WTC11 (cell line): ENCODE measurements at regions not wholly inside any gene's neighbourhood (a gene's known extent, or its start where the extent isn't known, plus 50 kb on each side); places are given as distances from the start of the nearest gene placed in this dataset.

ENCODE experiments used
- ATAC-seq: fragments of 200-7000 bp; cut with Tn5 transposase; 2 replicates; pipeline ENCODE4 v1.10.0; 2021; ENCODE audit warnings: mild to moderate bottlenecking, moderate library complexity
- CTCF ChIA-PET: fragments of 300-600 bp; sonication (Branson Sonifier 250); formaldehyde crosslinking; loops from one replicate; lab custom pipeline; 2021; ENCODE audit warnings: antibody characterized with exemption; lab: Charles Lee
- POLR2A ChIA-PET: fragments of 350-600 bp; sonication (Branson Sonifier 250); formaldehyde crosslinking; loops from one replicate; lab custom pipeline; 2021; ENCODE audit warnings: antibody characterized with exemption; lab: Charles Lee
- DNase-seq: peaks from one replicate; pipeline ENCODE4 v3.0.0; 2021; ENCODE audit warnings: low spot score
- H3K27ac Mint-ChIP-seq: 2 replicates; pipeline ENCODE4 v1.8.0; 2021; ENCODE audit warnings: mixed read lengths
- H3K27me3 Mint-ChIP-seq: 2 replicates; pipeline ENCODE4 v1.8.0; 2021; ENCODE audit warnings: low read depth, mild to moderate bottlenecking, moderate library complexity, mixed read lengths
- H3K36me3 Mint-ChIP-seq: 2 replicates; pipeline ENCODE4 v1.8.0; 2021; ENCODE audit warnings: mixed read lengths
- H3K4me1 Mint-ChIP-seq: 2 replicates; pipeline ENCODE4 v1.8.0; 2022; ENCODE audit warnings: mixed read lengths
- H3K4me3 Mint-ChIP-seq: 2 replicates; pipeline ENCODE4 v1.8.0; 2021; ENCODE audit warnings: mild to moderate bottlenecking, moderate library complexity, mixed read lengths
- H3K9me3 Mint-ChIP-seq: 2 replicates; pipeline ENCODE4 v1.8.0; 2021; ENCODE audit warnings: mixed read lengths
- FOXJ3 ChIP-seq: sonication (generic); formaldehyde crosslinking; IDR thresholded peaks from 2 replicates; pipeline ENCODE4 v1.9.0; 2021; ENCODE audit warnings: missing genetic modification reagents, mild to moderate bottlenecking, borderline replicate concordance
- FOXK1 ChIP-seq: sonication (generic); formaldehyde crosslinking; IDR thresholded peaks from 2 replicates; pipeline ENCODE4 v1.8.0; 2022; ENCODE audit warnings: mild to moderate bottlenecking, moderate library complexity, missing genetic modification reagents
- GTF2I ChIP-seq: fragments of 250-450 bp; sonication (Bioruptor Pico); conservative IDR thresholded peaks from 2 replicates; pipeline ENCODE4 v1.4.0; 2021; ENCODE audit warnings: mild to moderate bottlenecking
- IRF2 ChIP-seq: sonication (generic); formaldehyde crosslinking; IDR thresholded peaks from 2 replicates; pipeline ENCODE4 v1.8.0; 2022; ENCODE audit warnings: low read depth, missing genetic modification reagents, borderline replicate concordance
- JUN ChIP-seq: sonication (generic); formaldehyde crosslinking; IDR thresholded peaks from 2 replicates; pipeline ENCODE4 v1.8.0; 2023; ENCODE audit warnings: mild to moderate bottlenecking, missing genetic modification reagents
- KAT7 ChIP-seq: sonication (generic); formaldehyde crosslinking; IDR thresholded peaks from 2 replicates; pipeline ENCODE4 v1.8.1; 2023; ENCODE audit warnings: missing genetic modification reagents, mild to moderate bottlenecking, borderline replicate concordance
- NR1H2 ChIP-seq: sonication (generic); formaldehyde crosslinking; IDR thresholded peaks from 2 replicates; pipeline ENCODE4 v1.9.0; 2021; ENCODE audit warnings: mild to moderate bottlenecking, moderate library complexity, missing genetic modification reagents
- NR3C1 ChIP-seq: sonication (generic); formaldehyde crosslinking; conservative IDR thresholded peaks from 2 replicates; pipeline ENCODE4 v1.8.1; 2023; ENCODE audit warnings: low read depth, mild to moderate bottlenecking, missing genetic modification reagents
- RELA ChIP-seq: sonication (generic); formaldehyde crosslinking; IDR thresholded peaks from 2 replicates; pipeline ENCODE4 v1.8.1; 2022; ENCODE audit warnings: missing genetic modification reagents, mild to moderate bottlenecking, borderline replicate concordance
- STAT6 ChIP-seq: sonication (generic); formaldehyde crosslinking; conservative IDR thresholded peaks from 2 replicates; pipeline ENCODE4 v1.8.1; 2023; ENCODE audit warnings: mild to moderate bottlenecking, low read depth, missing genetic modification reagents, moderate library complexity
- ZBTB43 ChIP-seq: sonication (generic); formaldehyde crosslinking; IDR thresholded peaks from 2 replicates; pipeline ENCODE4 v1.8.1; 2023; ENCODE audit warnings: mild to moderate bottlenecking, missing genetic modification reagents
- ZNF121 ChIP-seq: sonication (generic); formaldehyde crosslinking; IDR thresholded peaks from 2 replicates; pipeline ENCODE4 v1.8.0; 2023; ENCODE audit warnings: missing genetic modification reagents
- ZNF232 ChIP-seq: sonication (generic); formaldehyde crosslinking; IDR thresholded peaks from 2 replicates; pipeline ENCODE4 v1.8.0; 2022; ENCODE audit warnings: mild to moderate bottlenecking, missing genetic modification reagents
- ZNF317 ChIP-seq: sonication (generic); formaldehyde crosslinking; IDR thresholded peaks from 2 replicates; pipeline ENCODE4 v1.8.1; 2023; ENCODE audit warnings: low read depth, mild to moderate bottlenecking, moderate library complexity, missing genetic modification reagents, borderline replicate concordance
- TF ChIP-seq, protein P1 (sequence below): fragments of 250-450 bp; sonication (Bioruptor Pico); IDR thresholded peaks from 2 replicates; pipeline ENCODE4 v1.9.0; 2021; ENCODE audit warnings: mild to moderate bottlenecking
- TF ChIP-seq, protein P2 (sequence below): fragments of 250-450 bp; sonication (Bioruptor Pico); IDR thresholded peaks from 2 replicates; pipeline ENCODE4 v2.1.2; 2022; ENCODE audit warnings: mild to moderate bottlenecking, moderate library complexity
- TF ChIP-seq, protein P3 (sequence below): sonication (generic); formaldehyde crosslinking; IDR thresholded peaks from 2 replicates; pipeline ENCODE4 v1.8.0; 2022; ENCODE audit warnings: missing genetic modification reagents
- TF ChIP-seq, protein P4 (sequence below): sonication (generic); formaldehyde crosslinking; IDR thresholded peaks from 2 replicates; pipeline ENCODE4 v1.8.1; 2023; ENCODE audit warnings: mild to moderate bottlenecking, missing genetic modification reagents

- TF ChIP-seq STAT6 (CRISPR knock-in tag) (no peak), NR1H2 (no peak), ZNF317 (CRISPR knock-in tag) (no peak), ZNF121 (no peak)
- TF ChIP-seq, protein P1, sequence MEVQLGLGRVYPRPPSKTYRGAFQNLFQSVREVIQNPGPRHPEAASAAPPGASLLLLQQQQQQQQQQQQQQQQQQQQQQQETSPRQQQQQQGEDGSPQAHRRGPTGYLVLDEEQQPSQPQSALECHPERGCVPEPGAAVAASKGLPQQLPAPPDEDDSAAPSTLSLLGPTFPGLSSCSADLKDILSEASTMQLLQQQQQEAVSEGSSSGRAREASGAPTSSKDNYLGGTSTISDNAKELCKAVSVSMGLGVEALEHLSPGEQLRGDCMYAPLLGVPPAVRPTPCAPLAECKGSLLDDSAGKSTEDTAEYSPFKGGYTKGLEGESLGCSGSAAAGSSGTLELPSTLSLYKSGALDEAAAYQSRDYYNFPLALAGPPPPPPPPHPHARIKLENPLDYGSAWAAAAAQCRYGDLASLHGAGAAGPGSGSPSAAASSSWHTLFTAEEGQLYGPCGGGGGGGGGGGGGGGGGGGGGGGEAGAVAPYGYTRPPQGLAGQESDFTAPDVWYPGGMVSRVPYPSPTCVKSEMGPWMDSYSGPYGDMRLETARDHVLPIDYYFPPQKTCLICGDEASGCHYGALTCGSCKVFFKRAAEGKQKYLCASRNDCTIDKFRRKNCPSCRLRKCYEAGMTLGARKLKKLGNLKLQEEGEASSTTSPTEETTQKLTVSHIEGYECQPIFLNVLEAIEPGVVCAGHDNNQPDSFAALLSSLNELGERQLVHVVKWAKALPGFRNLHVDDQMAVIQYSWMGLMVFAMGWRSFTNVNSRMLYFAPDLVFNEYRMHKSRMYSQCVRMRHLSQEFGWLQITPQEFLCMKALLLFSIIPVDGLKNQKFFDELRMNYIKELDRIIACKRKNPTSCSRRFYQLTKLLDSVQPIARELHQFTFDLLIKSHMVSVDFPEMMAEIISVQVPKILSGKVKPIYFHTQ (CRISPR knock-in tag): no peak
- TF ChIP-seq, protein P2, sequence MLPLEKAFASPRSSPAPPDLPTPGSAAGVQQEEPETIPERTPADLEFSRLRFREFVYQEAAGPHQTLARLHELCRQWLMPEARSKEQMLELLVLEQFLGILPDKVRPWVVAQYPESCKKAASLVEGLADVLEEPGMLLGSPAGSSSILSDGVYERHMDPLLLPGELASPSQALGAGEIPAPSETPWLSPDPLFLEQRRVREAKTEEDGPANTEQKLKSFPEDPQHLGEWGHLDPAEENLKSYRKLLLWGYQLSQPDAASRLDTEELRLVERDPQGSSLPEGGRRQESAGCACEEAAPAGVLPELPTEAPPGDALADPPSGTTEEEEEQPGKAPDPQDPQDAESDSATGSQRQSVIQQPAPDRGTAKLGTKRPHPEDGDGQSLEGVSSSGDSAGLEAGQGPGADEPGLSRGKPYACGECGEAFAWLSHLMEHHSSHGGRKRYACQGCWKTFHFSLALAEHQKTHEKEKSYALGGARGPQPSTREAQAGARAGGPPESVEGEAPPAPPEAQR (CRISPR knock-in tag): no peak
Observed at GRCh38 chr14:61146899-61147298, 134.2 kb downstream of the TMEM30B start (continued).

DNA sequence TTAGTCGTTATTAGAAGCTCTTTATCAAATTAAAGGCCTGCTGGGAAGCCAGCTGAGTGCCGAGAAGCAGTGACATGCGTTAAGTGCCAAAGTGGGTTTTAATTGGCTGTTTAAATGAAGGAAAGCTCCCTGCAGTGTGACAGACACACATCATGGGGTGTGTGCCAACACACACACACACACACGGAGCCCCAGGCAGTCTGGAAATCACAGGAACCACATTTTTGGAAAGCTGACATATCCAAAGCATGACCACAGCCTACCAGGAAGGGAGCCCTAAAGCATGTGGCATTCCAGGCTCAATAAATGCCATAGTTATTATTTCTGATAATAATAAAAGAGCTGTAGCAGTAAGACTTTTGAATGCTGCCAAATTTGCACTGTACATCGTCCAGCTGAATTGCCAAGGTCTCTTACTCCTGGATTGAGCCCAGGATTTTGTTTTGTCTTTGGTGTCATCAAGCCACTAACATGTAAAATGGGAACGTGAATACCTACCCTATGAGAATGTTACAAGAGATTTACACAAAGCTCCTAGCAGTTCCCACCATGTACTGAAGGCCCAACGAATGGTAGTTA is 135.1 kb downstream of the TMEM30B start:
- POLR2A ChIA-PET: no interaction called here
- Mint-ChIP-seq H3K27ac (no peak overlapping the region), H3K27me3 (peaks cover 15% of the 10 kb centered on the region), H3K4me1 (no peaks in the 10 kb centered on the region), H3K36me3 (peaks cover 46% of the 10 kb centered on the region), H3K9me3 (peaks cover 48% of the 10 kb centered on the region), H3K4me3 (no peak overlapping the region)
- DNase-seq (no peak), ATAC-seq (no peak)
- TF ChIP-seq KAT7 (CRISPR knock-in tag) (no peak), ZBTB43 (CRISPR knock-in tag) (no peak)
- CTCF ChIA-PET: no interaction called here

DNA sequence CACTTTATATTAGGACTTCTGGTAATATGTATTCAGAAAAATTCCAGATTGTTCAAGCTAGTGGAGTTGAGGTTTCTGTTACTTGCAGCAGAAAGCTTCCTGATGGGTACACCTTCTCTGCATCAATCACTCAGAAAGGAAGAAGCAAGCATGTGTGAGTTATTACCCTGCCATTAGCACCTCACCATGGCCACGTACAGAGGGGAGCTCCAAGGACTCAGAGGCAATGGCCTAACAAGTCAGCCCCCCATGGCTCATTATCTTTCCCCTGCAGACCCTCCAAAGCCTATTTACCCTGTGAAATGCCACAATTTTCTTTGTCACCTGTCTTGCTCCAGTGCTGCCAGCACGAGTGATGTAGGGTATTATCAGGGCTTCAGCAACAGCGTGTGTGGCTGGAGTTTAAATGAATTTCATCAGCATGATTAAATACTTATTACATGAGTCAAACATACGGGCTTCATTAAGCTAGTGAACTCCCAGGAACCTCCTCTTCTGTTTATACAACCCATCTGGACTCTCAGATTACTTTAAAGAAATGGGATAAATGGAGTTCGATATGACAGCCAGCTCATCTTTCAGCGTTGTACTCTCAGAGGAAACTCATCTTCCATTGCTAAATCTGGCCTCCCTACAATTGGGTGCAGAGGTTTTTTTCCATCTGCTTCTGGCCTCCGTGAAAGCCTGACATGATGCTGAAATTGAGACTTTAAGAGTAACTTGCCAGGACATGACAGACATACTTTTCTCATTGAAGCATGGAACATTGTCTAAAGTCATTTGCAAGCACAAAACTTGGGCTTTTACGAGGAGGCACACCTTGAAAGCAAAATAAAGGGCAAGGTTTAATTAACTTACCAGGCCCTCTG is 135.9 kb downstream of the TMEM30B start:
- H3K4me1 Mint-ChIP-seq: no peaks in the 10 kb centered on the region
- ChIA-PET CTCF (no interaction called here), POLR2A (no interaction called here)
- no peak overlapping the region for H3K4me3 Mint-ChIP-seq
- H3K27me3 Mint-ChIP-seq: peaks cover 15% of the 10 kb centered on the region
- DNase-seq (no peak), ATAC-seq (no peak)
- peaks cover 56% of the 10 kb centered on the region for H3K9me3 Mint-ChIP-seq
- peaks cover 52% of the 10 kb centered on the region for H3K36me3 Mint-ChIP-seq
- H3K27ac Mint-ChIP-seq: no peak overlapping the region
- TF ChIP-seq RELA (no peak), NR3C1 (no peak), JUN (no peak), IRF2 (no peak), GTF2I (CRISPR knock-in tag) (no peak), ZNF232 (CRISPR knock-in tag) (no peak), FOXJ3 (CRISPR knock-in tag) (no peak), FOXK1 (no peak)
- TF ChIP-seq, protein P3, sequence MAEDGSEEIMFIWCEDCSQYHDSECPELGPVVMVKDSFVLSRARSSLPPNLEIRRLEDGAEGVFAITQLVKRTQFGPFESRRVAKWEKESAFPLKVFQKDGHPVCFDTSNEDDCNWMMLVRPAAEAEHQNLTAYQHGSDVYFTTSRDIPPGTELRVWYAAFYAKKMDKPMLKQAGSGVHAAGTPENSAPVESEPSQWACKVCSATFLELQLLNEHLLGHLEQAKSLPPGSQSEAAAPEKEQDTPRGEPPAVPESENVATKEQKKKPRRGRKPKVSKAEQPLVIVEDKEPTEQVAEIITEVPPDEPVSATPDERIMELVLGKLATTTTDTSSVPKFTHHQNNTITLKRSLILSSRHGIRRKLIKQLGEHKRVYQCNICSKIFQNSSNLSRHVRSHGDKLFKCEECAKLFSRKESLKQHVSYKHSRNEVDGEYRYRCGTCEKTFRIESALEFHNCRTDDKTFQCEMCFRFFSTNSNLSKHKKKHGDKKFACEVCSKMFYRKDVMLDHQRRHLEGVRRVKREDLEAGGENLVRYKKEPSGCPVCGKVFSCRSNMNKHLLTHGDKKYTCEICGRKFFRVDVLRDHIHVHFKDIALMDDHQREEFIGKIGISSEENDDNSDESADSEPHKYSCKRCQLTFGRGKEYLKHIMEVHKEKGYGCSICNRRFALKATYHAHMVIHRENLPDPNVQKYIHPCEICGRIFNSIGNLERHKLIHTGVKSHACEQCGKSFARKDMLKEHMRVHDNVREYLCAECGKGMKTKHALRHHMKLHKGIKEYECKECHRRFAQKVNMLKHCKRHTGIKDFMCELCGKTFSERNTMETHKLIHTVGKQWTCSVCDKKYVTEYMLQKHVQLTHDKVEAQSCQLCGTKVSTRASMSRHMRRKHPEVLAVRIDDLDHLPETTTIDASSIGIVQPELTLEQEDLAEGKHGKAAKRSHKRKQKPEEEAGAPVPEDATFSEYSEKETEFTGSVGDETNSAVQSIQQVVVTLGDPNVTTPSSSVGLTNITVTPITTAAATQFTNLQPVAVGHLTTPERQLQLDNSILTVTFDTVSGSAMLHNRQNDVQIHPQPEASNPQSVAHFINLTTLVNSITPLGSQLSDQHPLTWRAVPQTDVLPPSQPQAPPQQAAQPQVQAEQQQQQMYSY (CRISPR knock-in tag): no peak
- TF ChIP-seq, protein P4, sequence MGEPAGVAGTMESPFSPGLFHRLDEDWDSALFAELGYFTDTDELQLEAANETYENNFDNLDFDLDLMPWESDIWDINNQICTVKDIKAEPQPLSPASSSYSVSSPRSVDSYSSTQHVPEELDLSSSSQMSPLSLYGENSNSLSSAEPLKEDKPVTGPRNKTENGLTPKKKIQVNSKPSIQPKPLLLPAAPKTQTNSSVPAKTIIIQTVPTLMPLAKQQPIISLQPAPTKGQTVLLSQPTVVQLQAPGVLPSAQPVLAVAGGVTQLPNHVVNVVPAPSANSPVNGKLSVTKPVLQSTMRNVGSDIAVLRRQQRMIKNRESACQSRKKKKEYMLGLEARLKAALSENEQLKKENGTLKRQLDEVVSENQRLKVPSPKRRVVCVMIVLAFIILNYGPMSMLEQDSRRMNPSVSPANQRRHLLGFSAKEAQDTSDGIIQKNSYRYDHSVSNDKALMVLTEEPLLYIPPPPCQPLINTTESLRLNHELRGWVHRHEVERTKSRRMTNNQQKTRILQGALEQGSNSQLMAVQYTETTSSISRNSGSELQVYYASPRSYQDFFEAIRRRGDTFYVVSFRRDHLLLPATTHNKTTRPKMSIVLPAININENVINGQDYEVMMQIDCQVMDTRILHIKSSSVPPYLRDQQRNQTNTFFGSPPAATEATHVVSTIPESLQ (CRISPR knock-in tag): no peak
